WERI-Rb-1 (cell line): ENCODE measurements at regions not wholly inside any gene's neighbourhood (a gene's known extent, or its start where the extent isn't known, plus 50 kb on each side); places are given as distances from the start of the nearest gene placed in this dataset.

ENCODE experiments used
- DNase-seq: peaks from one replicate; pipeline ENCODE4 v3.0.0-alpha.2; 2020
- H3K27ac ChIP-seq: fragments of 250-450 bp; sonication (Bioruptor Pico); 2 replicates; pipeline ENCODE4 v1.5.1; 2020; ENCODE audit warnings: mild to moderate bottlenecking, moderate library complexity
- H3K27me3 ChIP-seq: fragments of 250-450 bp; sonication (Bioruptor Pico); 2 replicates; pipeline ENCODE4 v1.5.1; 2021; ENCODE audit warnings: mild to moderate bottlenecking, low read depth, moderate library complexity; ENCODE audit not compliant: insufficient read depth, severe bottlenecking
- H3K36me3 ChIP-seq: fragments of 250-450 bp; sonication (Bioruptor Pico); 2 replicates; pipeline ENCODE4 v1.5.1; 2020; ENCODE audit warnings: mild to moderate bottlenecking, moderate library complexity
- H3K4me3 ChIP-seq: 2 replicates; pipeline ENCODE4 v1.5.1; 2011; ENCODE audit warnings: low read depth, mild to moderate bottlenecking, control low read depth, low read length
- H3K9me3 ChIP-seq: fragments of 250-450 bp; sonication (Bioruptor Pico); 2 replicates; pipeline ENCODE4 v1.5.1; 2021; ENCODE audit warnings: mild to moderate bottlenecking, moderate library complexity; ENCODE audit not compliant: severe bottlenecking
- CTCF ChIP-seq: IDR thresholded peaks from 2 replicates; pipeline ENCODE4 v1.5.1; 2011; ENCODE audit warnings: low read depth, mild to moderate bottlenecking, control low read depth, inconsistent platforms, low read length

- no peak for TF ChIP-seq CTCF
- no peak for DNase-seq
- no peak overlapping the region for H3K4me3 ChIP-seq
- H3K36me3 ChIP-seq = no peaks in the 10 kb centered on the region
- H3K27me3 ChIP-seq = no peaks in the 10 kb centered on the region
- H3K9me3 ChIP-seq = peaks cover 13% of the 10 kb centered on the region
- no peak overlapping the region for H3K27ac ChIP-seq
Observed at GRCh38 chr17:77874303-77875050, 84.0 kb upstream of the TNRC6C start.

DNA sequence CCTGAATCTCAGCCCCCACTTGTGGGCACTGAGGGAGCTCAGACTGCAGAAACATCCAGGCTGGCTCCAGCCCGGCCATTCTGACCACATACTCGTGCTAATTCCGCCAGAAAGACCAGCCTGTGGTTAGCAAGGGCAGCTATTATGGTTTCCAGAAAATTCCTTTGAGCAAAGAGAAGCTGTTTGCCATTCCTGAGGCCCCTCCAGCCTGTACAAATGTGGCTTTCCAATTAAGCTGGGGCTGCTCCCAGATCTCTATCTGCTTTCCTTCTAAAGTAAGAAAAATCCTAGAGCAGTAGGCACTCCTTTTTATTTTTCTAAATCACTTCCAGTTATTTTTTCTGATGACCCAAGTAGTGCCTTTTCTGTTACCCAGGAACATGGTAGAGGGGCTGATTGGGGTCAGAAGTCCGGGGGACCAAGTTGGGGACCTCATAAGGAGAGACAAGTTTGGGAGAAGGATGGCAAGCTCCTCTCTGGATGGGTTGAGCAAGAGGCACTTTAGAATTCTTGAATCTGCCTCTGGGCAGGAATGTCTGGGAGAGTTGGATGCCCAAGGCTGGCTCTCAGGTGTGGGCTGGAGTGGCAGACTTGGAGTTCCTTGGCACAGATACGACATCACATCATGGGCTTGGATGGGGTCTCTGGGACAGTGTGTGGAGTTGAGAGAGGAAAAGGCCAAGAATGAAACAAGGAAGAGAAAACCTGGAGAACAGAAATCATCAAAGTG, 83.3 kb upstream of the TNRC6C start:
- no peak for DNase-seq
- Histone ChIP-seq H3K9me3 (peaks cover 13% of the 10 kb centered on the region), H3K27me3 (no peaks in the 10 kb centered on the region), H3K27ac (no peak overlapping the region), H3K4me3 (no peak overlapping the region), H3K36me3 (no peaks in the 10 kb centered on the region)
- TF ChIP-seq CTCF = no peak

GRCh38 chr17:77875881-77876509, 82.5 kb upstream of the TNRC6C start:
- no peak for DNase-seq
- no peak overlapping the region for H3K4me3 ChIP-seq
- no peak for TF ChIP-seq CTCF
- no peak overlapping the region for H3K27ac ChIP-seq
- peaks cover 13% of the 10 kb centered on the region for H3K9me3 ChIP-seq
- H3K36me3 ChIP-seq = no peaks in the 10 kb centered on the region
- H3K27me3 ChIP-seq = no peaks in the 10 kb centered on the region

- Histone ChIP-seq H3K36me3 (no peaks in the 10 kb centered on the region), H3K27ac (no peak overlapping the region; the same call in 1 of the 2 replicates), H3K4me3 (no peak overlapping the region), H3K27me3 (no peaks in the 10 kb centered on the region), H3K9me3 (peaks cover 13% of the 10 kb centered on the region)
- TF ChIP-seq CTCF = no peak
- no peak for DNase-seq
Observed at GRCh38 chr17:77877036-77877435, 81.5 kb upstream of the TNRC6C start.

DNA sequence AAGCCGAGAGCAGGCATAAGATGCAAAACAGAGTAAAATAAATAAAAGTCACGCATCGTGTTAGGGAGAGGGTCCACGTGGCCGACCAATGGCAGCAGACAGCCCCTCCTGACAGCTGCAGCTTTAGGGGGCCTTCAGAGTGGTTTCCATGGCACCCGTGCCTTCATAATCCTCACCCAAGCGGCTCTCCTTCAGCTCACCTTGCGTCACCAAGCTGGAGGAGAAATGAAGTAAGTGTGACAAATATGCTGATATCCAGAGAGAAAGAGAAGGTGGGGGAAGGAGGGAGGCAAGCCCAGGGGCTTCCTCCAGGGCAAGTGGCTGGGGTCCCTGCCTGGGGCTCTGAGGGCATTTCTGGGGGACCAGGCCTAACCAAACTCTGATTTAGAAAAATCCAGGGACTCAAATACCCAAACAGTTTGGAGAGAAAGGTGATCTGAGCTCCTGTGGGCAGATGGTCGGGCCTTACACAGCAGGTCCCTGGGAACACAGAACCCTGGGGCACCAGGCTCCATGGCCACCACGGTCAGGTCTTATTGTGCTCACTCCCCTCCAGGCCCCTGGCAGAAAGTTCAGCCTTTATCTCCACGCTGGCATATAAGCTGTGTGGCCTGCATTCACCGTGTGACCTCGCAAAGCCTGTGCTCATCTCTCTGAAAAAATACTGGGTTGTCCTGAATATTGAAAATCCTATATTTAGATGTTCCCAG, 80.7 kb upstream of the TNRC6C start:
- DNase-seq = no peak
- H3K27me3 ChIP-seq = no peaks in the 10 kb centered on the region
- no peak overlapping the region for H3K4me3 ChIP-seq
- no peak for TF ChIP-seq CTCF
- no peaks in the 10 kb centered on the region for H3K36me3 ChIP-seq
- peaks cover 13% of the 10 kb centered on the region for H3K9me3 ChIP-seq
- H3K27ac ChIP-seq = peak overlapping the region; percentile 48
